PC-9 (cell line): ENCODE measurements at regions not wholly inside any gene's neighbourhood (a gene's known extent, or its start where the extent isn't known, plus 50 kb on each side); places are given as distances from the start of the nearest gene placed in this dataset.

ENCODE experiments used
- BruUV-seq: library from RNA; stranded (reverse); fragments of 400-500 nt; replicated peaks from 2 replicates; lab custom pipeline; 2021; lab: Mats Ljungman, UMichigan
- CTCF ChIA-PET: fragments of 300-600 bp; sonication (Branson Sonifier 250); formaldehyde crosslinking; loops from one replicate; lab custom pipeline; 2022; ENCODE audit warnings: antibody characterized with exemption; lab: Charles Lee
- POLR2A ChIA-PET: fragments of 300-600 bp; sonication (Branson Sonifier 250); formaldehyde crosslinking; loops from one replicate; lab custom pipeline; 2022; ENCODE audit warnings: antibody characterized with exemption; ENCODE audit not compliant: unreplicated experiment; lab: Charles Lee
- DNase-seq, 2 experiments: peaks; one replicate each; pipeline versions ENCODE4 v3.0.0 to v3.0.0-alpha.2; 2015 to 2022; ENCODE audit warnings: mixed read lengths in 1 of 2
- H2AFZ ChIP-seq: fragments of 200-600 bp; sonication (generic); 2 replicates; pipeline ENCODE4 v1.8.1; 2017; ENCODE audit warnings: antibody characterized with exemption
- H3F3A ChIP-seq: fragments of 200-600 bp; sonication (generic); 2 replicates; pipeline ENCODE4 v1.8.1; 2017; ENCODE audit warnings: antibody characterized with exemption, mild to moderate bottlenecking, low read depth; ENCODE audit not compliant: insufficient read depth
- H3K27ac ChIP-seq: fragments of 200-600 bp; sonication (generic); 2 replicates; pipeline ENCODE4 v1.6.1; 2016; ENCODE audit warnings: mixed run types
- H3K27me3 ChIP-seq: fragments of 200-600 bp; sonication (generic); 2 replicates; pipeline ENCODE4 v1.6.1; 2016; ENCODE audit warnings: low read depth, mixed run types; ENCODE audit not compliant: insufficient read depth
- H3K36me3 ChIP-seq: fragments of 200-600 bp; sonication (generic); 2 replicates; pipeline ENCODE4 v1.6.1; 2016; ENCODE audit warnings: low read depth, mixed run types
- H3K4me1 ChIP-seq: fragments of 200-600 bp; sonication (generic); replicated peaks from 2 replicates; pipeline ENCODE4 v1.6.1; 2016; ENCODE audit warnings: mixed run types; ENCODE audit not compliant: insufficient read depth
- H3K4me2 ChIP-seq: fragments of 200-600 bp; sonication (generic); 2 replicates; pipeline ENCODE4 v1.6.1; 2017; ENCODE audit warnings: mixed run types
- H3K4me3 ChIP-seq: fragments of 200-600 bp; sonication (generic); 2 replicates; pipeline ENCODE4 v1.6.1; 2016; ENCODE audit warnings: mixed run types
- H3K79me2 ChIP-seq: fragments of 200-600 bp; sonication (generic); 2 replicates; pipeline ENCODE4 v1.6.1; 2017; ENCODE audit warnings: low read depth, mixed run types
- H3K9me2 ChIP-seq: fragments of 200-600 bp; sonication (generic); 2 replicates; pipeline ENCODE4 v1.8.1; 2017; ENCODE audit warnings: mild to moderate bottlenecking; ENCODE audit not compliant: insufficient read depth
- H3K9me3 ChIP-seq: fragments of 200-600 bp; sonication (generic); 2 replicates; pipeline ENCODE4 v1.8.1; 2016; ENCODE audit warnings: low read depth; ENCODE audit not compliant: insufficient read depth
- H4K20me1 ChIP-seq: fragments of 200-600 bp; sonication (generic); 2 replicates; pipeline ENCODE4 v1.8.1; 2017; ENCODE audit not compliant: insufficient read depth
- EZH2 ChIP-seq: fragments of 200-600 bp; sonication (generic); IDR thresholded peaks from 2 replicates; pipeline ENCODE4 v1.8.0; 2017; ENCODE audit warnings: antibody characterized with exemption, low read depth
- intact Hi-C: fragments of 100-400 bp; cut with micrococcal nuclease; formaldehyde crosslinking; loops from one replicate; pipeline ENCODE4 v1.10.0; 2022; ENCODE audit not compliant: unreplicated experiment
- TF ChIP-seq, protein P1 (sequence below): fragments of 200-600 bp; sonication (generic); conservative IDR thresholded peaks from 2 replicates; pipeline ENCODE4 v1.6.1; 2017; ENCODE audit warnings: mixed run types, antibody characterized with exemption, mild to moderate bottlenecking, moderate library complexity

DNA sequence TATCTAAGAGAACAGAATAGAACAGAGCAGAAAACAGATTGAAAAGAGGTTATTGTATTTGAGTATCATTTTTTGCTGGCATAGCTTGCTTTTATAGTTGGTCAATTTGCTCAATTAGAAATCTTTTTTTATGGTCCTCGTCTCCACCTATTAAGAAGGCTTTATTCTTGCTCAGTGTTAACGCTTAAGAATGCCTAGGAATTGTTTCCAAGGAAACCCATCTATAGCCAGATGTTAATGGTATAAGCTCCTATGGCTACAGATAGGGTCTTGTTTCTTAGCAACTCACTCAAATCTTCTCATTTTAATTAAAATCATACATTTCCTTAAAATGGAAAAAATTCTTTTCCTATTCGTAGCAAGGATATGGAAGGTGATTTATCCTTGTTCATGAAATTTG lies 392.3 kb downstream of the TMEM135 start:
- no peak overlapping the region for H2AFZ ChIP-seq
- POLR2A ChIA-PET = no interaction called here
- H3K27me3 ChIP-seq = no peaks in the 10 kb centered on the region
- H3K4me1 ChIP-seq = peaks cover 10% of the 10 kb centered on the region
- no peaks in the 10 kb centered on the region for H4K20me1 ChIP-seq
- TF ChIP-seq EZH2 = no peak
- TF ChIP-seq, protein P1, sequence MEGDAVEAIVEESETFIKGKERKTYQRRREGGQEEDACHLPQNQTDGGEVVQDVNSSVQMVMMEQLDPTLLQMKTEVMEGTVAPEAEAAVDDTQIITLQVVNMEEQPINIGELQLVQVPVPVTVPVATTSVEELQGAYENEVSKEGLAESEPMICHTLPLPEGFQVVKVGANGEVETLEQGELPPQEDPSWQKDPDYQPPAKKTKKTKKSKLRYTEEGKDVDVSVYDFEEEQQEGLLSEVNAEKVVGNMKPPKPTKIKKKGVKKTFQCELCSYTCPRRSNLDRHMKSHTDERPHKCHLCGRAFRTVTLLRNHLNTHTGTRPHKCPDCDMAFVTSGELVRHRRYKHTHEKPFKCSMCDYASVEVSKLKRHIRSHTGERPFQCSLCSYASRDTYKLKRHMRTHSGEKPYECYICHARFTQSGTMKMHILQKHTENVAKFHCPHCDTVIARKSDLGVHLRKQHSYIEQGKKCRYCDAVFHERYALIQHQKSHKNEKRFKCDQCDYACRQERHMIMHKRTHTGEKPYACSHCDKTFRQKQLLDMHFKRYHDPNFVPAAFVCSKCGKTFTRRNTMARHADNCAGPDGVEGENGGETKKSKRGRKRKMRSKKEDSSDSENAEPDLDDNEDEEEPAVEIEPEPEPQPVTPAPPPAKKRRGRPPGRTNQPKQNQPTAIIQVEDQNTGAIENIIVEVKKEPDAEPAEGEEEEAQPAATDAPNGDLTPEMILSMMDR = no peak
- DNase-seq = no peak
- H3K36me3 ChIP-seq = no peaks in the 10 kb centered on the region
- 0 out of 2 replicates have a peak, but pooled peaks cover 4% of the 10 kb centered on the region for H3F3A ChIP-seq
- H3K9me3 ChIP-seq = 0 out of 2 replicates have a peak, but pooled peaks cover 3% of the 10 kb centered on the region
- H3K4me2 ChIP-seq = no peak overlapping the region
- no peak overlapping the region for H3K27ac ChIP-seq
- H3K4me3 ChIP-seq = no peak overlapping the region
- no TSS peak for BruUV-seq
- H3K9me2 ChIP-seq = no peaks in the 10 kb centered on the region
- intact Hi-C loops = no loop called here
- no peaks in the 10 kb centered on the region for H3K79me2 ChIP-seq
- CTCF ChIA-PET = no interaction called here

DNA sequence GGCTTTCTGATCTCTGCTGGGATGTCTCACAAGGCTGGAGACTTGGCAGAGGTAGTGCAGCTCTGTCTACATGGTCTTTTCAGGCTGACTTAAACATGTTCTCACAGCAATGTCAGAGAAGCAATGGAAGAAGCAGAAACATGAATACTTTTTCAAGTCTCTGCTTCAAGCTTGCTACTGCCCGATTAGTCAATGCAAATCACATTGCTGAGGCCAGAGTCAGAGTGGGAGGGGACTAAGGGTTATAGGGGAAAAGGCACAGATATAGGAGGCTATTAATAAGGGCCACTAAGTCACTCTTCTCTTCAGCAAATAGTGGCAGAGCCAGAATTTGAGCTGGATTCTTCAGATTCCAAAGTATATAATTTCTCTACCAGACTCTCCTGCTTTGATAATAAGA lies 390.5 kb downstream of the TMEM135 start:
- H3K27ac ChIP-seq = no peak overlapping the region
- no peak overlapping the region; the same call in 1 of the 2 replicates for H2AFZ ChIP-seq
- no TSS peak for BruUV-seq
- no peaks in the 10 kb centered on the region for H3K79me2 ChIP-seq
- no peak overlapping the region for H3K4me3 ChIP-seq
- intact Hi-C loops = no loop called here
- 0 out of 2 replicates have a peak, but pooled peaks cover 4% of the 10 kb centered on the region for H3F3A ChIP-seq
- TF ChIP-seq, protein P1 = no peak
- TF ChIP-seq EZH2 = no peak
- peak overlapping the region; percentile 19 for H3K4me2 ChIP-seq
- H3K4me1 ChIP-seq = peaks cover 10% of the 10 kb centered on the region
- CTCF ChIA-PET = interaction anchor here (0.6 kb wide), 1 partner anchor 737 kb away, joined by 3 read pairs; no protein-coding TSS in a partner anchor
- H3K36me3 ChIP-seq = no peaks in the 10 kb centered on the region
- no peaks in the 10 kb centered on the region for H3K9me2 ChIP-seq
- peak in 1 of 2 experiments; percentile 67 for DNase-seq
- POLR2A ChIA-PET = interaction anchor here (0.6 kb wide), 1 partner anchor 36 kb away, joined by 3 read pairs; no protein-coding TSS in a partner anchor
- H3K9me3 ChIP-seq = no peaks in the 10 kb centered on the region
- no peaks in the 10 kb centered on the region for H4K20me1 ChIP-seq
- H3K27me3 ChIP-seq = no peaks in the 10 kb centered on the region

DNA sequence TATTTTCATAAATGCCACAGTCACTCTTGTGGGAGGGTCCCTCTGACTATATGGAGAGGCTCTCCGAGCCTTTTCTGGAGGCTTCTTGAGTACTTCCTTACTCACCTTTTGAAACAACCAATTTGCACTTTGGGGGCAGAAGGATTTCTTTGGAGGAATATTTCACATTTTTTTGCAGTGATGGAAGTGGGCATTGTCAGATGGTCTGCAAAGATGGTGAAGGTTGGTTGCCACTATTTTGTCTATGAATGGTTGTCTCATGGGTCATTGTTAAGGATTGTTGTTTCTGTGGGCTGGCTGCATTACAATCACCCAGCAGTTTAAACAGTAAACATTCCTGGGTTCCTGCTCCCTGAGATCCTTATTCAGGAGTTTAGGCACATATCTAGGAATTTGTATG lies 388.2 kb downstream of the TMEM135 start:
- Histone ChIP-seq H3F3A (0 out of 2 replicates have a peak, but pooled peaks cover 4% of the 10 kb centered on the region), H2AFZ (no peak overlapping the region), H3K4me3 (no peak overlapping the region), H3K36me3 (no peaks in the 10 kb centered on the region), H3K79me2 (no peaks in the 10 kb centered on the region), H3K27me3 (no peaks in the 10 kb centered on the region), H3K4me2 (no peak overlapping the region), H3K4me1 (peaks cover 10% of the 10 kb centered on the region), H4K20me1 (no peaks in the 10 kb centered on the region), H3K9me2 (no peaks in the 10 kb centered on the region), H3K9me3 (no peaks in the 10 kb centered on the region), H3K27ac (no peak overlapping the region)
- DNase-seq = no peak
- ChIA-PET POLR2A (no interaction called here), CTCF (no interaction called here)
- no TSS peak for BruUV-seq
- intact Hi-C loops = no loop called here
- TF ChIP-seq, protein P1 = no peak
- no peak for TF ChIP-seq EZH2
